Fibroblast of lung (primary cell): ENCODE measurements at regions not wholly inside any gene's neighbourhood (a gene's known extent, or its start where the extent isn't known, plus 50 kb on each side); places are given as distances from the start of the nearest gene placed in this dataset.
"Not testable (repeated sequence)": the region's sequence is repeated elsewhere in the genome, so short reads cannot be mapped to it uniquely, and the experiment has no call there.

Source experiments
- EZH2 ChIP-seq: IDR thresholded peaks from 2 replicates; pipeline ENCODE4 v1.5.1; 2012; ENCODE audit warnings: low read length, control low read depth, mild to moderate bottlenecking; ENCODE audit errors: missing control alignments
- TF ChIP-seq, protein P1 (sequence below), 2 donors: IDR thresholded peaks in 1 of 2; conservative IDR thresholded peaks in 1 of 2; 1 replicate in 1 of 2; 2 replicates in 1 of 2; pipeline ENCODE4 v1.5.1; 2011 to 2012; ENCODE audit warnings: low read length in 2 of 2, control low read depth in 1 of 2, inconsistent platforms in 1 of 2, low read depth in 1 of 2, mild to moderate bottlenecking in 1 of 2

DNA sequence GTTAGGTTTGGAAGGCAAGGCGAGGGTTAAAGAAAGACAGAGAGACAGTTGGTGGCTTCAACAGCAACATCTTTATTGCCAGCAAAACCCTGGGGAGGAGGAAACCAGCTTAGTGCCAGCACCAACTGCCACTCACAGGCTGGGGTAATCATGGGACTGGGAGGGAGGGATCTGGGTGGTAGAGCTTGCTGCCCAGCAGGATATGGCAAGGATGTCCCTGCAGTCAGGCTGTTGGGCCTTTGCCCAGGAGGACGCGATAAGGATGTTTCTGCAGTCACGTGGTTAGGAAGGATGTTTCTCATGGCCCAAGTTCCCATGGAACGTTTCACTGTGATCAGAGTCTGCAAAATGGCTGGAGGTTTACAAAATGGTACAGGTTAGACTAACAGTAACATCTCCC lies 233.5 kb downstream of the POTED start:
- TF ChIP-seq, protein P1, sequence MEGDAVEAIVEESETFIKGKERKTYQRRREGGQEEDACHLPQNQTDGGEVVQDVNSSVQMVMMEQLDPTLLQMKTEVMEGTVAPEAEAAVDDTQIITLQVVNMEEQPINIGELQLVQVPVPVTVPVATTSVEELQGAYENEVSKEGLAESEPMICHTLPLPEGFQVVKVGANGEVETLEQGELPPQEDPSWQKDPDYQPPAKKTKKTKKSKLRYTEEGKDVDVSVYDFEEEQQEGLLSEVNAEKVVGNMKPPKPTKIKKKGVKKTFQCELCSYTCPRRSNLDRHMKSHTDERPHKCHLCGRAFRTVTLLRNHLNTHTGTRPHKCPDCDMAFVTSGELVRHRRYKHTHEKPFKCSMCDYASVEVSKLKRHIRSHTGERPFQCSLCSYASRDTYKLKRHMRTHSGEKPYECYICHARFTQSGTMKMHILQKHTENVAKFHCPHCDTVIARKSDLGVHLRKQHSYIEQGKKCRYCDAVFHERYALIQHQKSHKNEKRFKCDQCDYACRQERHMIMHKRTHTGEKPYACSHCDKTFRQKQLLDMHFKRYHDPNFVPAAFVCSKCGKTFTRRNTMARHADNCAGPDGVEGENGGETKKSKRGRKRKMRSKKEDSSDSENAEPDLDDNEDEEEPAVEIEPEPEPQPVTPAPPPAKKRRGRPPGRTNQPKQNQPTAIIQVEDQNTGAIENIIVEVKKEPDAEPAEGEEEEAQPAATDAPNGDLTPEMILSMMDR (conservative IDR thresholded peaks at IDR 0.05 in 1 of 2, IDR thresholded peaks at IDR 0.05 in 1 of 2; ENCODE audit: low read depth in 1 of 2, low read length in 2 of 2) = not testable (repeated sequence)
- TF ChIP-seq EZH2 = not testable (repeated sequence)
